LoVo (cell line): ENCODE measurements at regions not wholly inside any gene's neighbourhood (a gene's known extent, or its start where the extent isn't known, plus 50 kb on each side); places are given as distances from the start of the nearest gene placed in this dataset.
A peak's percentile ranks its signal among the peaks of the same experiment; 100 is the strongest.

Experiments
- DNase-seq: peaks from one replicate; pipeline ENCODE4 v3.0.0-alpha.2; 2016; ENCODE audit warnings: low spot score

DNA sequence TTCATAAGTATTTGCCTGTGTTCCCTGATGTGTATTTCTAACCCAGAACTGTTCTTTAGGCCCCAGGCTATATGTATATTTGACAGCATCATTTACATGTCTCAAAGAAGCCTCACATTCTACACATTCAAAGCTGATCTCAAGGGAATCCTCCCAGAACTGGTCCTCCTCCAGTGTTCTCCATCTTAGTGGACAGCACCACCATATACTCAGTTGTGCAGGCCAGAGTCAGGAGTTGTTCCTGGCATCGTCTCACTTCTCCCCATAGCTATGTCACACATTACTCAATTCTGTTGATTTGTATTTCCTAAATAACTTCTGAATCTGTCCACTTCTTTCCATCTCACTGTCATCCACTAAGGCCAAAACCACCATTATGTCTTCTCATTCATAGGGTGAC, 82.8 kb upstream of the TRPC3 start:
- DNase-seq, result no peak

DNA sequence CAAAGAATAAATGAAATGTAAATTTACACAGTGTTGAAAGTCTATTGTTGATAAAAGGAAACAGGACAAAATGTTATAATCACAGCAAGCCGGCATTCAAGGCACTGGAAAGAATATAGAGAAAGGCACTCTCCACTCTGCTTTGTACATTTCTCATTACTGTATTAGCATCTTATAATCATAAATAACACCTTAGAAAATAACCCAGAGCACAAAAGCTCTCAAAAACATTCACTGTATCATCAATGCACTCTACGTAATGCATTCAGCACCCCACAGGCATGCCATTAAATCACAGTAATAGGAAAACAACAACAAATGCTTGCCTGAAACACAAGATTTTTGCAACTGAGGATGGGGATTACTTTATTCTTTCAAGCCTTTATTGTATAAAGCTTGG, 75.3 kb upstream of the TRPC3 start:
- DNase-seq, result no peak

DNA sequence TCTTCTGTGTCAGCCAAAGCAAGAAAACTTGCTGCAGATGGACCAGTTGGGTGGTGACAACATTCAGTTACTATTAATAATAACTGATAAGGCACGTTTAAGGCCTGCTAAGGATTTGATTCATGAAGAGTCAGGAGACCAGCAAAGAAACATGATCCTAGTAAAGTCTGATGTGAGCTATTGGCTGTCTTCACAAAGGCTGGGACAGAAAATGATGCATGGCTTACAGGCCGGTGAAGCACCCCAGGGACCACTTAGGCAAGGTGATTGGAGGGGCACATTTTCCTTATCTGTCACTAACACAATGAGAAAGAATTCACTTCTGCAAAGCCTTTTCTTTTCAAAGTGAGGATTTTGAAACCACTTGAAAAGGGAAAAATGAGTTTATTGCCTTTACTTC, 65.4 kb upstream of the TRPC3 start:
- DNase-seq, result no peak

DNA sequence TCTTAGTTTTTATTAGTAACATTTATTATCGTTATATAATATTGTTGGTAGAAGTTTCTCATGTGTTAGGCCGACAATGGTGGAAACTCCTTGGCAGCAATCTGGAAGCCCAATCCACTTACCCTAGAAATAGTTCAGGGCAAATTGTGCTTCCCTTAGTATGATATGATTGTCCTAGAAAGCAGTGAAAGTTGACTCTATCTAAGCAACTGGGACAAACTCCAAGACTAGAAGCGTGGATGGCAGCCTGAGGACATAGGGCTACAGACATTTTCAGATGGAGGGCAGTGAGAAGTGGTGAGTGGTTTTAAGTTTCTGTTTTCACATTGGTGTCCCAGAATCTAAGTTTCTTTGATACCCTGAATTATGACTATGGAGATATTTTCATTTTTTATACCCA, 63.3 kb upstream of the TRPC3 start:
- DNase-seq, result no peak

DNA sequence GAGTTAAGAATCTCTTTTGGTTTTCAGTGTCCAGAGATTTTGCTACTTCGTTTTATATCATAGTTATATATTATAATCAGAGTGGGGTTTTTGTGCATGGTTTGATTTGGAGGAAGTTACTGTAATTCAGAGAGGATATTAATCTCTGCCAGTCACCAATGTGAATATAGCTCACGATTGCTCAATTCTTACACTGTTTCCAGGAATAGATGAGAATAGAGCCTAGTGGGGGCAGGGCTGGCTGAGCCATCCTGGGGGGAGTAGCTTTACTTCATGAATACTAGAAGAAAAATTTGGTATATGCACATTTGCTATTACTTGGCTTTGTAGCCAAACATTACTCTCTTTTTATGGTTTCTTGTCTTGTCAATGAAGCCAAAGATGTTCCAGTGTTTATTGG, 60.9 kb upstream of the TRPC3 start:
- no peak for DNase-seq

DNA sequence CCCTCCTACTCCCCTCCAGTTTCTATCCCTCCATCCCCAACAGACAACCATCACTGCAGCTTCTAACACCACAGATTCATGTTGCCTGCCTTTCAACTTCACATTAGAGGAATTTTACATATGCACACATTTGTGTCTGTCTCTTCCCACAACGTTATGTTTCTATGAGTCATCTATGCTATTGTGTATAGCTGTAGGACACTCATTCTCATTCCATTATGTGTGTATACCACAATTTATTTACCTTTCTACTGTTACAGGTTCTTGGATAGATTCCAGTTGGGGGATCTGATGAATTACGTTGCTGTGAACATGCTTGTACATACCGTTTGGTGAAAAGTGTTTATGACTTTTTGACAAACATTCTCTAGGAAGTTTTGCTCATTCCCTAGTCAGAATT, 58.8 kb upstream of the TRPC3 start:
- DNase-seq, result no peak

DNA sequence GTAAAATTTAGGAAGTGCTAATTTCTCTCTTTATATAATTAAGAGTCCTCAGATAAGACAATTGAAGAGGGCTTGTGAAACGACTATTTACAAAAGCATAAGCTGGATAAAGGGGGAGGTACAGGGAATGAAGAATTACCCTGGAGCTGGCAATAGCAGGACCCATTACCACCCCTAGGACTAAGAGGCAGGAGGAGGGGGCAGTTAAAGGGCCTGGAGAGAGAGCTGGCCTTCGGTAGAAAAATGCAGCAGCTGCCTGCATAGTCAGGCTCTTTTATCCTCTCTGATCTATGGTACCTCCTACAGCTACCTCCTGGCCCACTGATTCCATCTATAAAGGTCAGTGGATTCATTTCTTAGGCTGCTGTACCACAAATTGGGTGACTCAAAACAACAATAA, 57.7 kb upstream of the TRPC3 start:
- DNase-seq, result no peak

DNA sequence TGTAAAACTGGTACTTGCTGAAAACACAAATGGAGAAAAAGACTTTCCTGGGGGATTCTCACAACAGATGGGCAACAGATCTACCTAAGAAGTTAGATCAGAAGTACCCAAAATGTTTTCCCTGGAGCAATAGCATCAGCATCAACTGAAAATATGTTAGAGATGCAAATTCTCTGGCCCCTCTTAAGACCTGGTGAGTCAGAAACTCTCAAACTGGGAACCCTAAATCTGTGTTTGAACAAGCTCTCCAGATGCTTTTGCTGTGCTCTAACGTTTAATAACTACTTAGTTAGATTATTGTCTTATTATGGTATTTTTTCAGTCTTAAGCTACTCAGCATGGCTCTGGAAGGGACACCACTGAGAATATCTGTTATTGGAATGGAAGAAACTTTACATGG, 55.2 kb upstream of the TRPC3 start:
- no peak for DNase-seq

DNA sequence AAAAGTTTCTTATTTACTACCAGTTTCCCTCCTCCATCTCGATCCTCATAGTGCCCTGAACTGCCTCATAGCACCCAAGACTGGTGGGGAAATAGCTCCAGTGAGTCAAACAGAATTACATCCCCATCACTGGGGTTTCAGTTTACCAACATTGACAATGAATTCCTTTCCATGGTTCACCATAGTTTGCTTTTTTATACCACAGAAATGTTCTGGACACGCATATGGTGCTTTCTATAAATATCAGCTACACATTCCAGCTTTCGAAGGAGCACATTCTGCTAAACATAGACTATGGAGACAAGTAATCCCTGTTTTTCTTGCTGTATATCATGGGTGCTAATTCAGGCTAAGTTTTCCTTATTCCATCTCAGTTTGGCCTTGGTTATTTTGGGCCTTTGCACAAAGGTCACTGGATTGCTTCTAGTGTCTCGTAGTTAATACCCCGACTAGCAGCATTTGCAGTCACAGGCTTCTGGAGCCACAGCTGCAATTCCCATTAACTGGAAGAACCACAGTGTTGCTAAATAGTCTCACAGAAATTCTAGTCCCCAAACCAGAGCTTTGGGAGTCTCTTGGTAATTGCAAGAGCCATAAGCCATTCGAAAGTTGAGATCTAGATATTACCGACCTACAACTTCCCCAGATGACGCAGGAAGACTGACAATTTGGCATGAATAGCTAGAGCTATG, 53.4 kb upstream of the TRPC3 start:
- DNase-seq, result no peak

DNA sequence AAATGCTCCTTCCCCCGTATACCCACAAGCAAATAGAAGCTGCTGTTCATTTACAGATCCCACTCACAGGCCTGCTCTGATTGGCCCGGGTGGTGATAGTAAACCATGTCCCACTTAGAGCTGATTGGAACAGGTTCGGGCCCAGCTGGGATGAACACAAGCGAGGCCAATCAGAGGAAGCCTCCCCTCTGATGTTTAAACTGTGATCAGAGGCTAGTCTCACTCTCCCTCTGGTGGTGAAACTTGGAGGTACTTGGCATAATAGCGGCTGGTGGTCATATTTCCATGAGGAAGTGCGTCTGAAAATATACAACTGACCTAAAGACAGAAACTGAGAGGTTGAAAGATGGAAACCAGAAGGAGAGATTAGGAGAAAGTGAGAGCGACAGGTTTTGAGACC, 51.5 kb upstream of the TRPC3 start:
- DNase-seq, result peak; percentile 48
